DND-41 (cell line): ENCODE measurements at regions not wholly inside any gene's neighbourhood (a gene's known extent, or its start where the extent isn't known, plus 50 kb on each side); places are given as distances from the start of the nearest gene placed in this dataset.

Experiments used
- EZH2 ChIP-seq: IDR thresholded peaks from 3 replicates; pipeline ENCODE4 v1.6.1; 2012; ENCODE audit warnings: borderline replicate concordance, low read depth, mild to moderate bottlenecking, moderate library complexity, low read length, inconsistent platforms; ENCODE audit not compliant: severe bottlenecking
- TF ChIP-seq, protein P1 (sequence below): IDR thresholded peaks from 2 replicates; pipeline ENCODE4 v1.5.1; 2012; ENCODE audit warnings: borderline replicate concordance, low read length, moderate library complexity, mild to moderate bottlenecking; ENCODE audit not compliant: poor library complexity, severe bottlenecking; ENCODE audit errors: extremely low read depth

DNA sequence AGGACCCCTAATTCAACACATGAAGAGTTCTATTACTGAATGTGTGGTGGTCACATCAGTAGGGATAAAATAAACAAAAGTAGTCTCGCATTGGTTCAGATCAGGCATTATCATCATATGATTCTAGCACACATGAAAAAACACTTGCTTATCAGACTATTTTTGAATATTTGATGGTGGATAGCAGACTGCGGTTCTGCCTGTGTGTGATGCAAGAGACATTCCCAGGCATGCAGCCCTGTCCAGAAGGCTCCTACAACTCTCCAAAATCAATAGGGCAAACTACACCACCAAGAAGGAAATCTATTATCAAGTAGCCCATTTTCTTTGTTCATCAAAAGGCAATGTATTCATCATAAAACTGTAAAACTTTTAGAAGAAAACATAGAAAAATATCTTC, 304.7 kb downstream of the DUSP10 start:
- no peak for TF ChIP-seq EZH2
- TF ChIP-seq, protein P1, sequence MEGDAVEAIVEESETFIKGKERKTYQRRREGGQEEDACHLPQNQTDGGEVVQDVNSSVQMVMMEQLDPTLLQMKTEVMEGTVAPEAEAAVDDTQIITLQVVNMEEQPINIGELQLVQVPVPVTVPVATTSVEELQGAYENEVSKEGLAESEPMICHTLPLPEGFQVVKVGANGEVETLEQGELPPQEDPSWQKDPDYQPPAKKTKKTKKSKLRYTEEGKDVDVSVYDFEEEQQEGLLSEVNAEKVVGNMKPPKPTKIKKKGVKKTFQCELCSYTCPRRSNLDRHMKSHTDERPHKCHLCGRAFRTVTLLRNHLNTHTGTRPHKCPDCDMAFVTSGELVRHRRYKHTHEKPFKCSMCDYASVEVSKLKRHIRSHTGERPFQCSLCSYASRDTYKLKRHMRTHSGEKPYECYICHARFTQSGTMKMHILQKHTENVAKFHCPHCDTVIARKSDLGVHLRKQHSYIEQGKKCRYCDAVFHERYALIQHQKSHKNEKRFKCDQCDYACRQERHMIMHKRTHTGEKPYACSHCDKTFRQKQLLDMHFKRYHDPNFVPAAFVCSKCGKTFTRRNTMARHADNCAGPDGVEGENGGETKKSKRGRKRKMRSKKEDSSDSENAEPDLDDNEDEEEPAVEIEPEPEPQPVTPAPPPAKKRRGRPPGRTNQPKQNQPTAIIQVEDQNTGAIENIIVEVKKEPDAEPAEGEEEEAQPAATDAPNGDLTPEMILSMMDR: no peak
